Skeletal muscle satellite cell (primary cell): ENCODE measurements at regions not wholly inside any gene's neighbourhood (a gene's known extent, or its start where the extent isn't known, plus 50 kb on each side); places are given as distances from the start of the nearest gene placed in this dataset.
A peak's percentile ranks its signal among the peaks of the same experiment; 100 is the strongest.

ENCODE experiments used
- H3K27me3 ChIP-seq: 2 replicates; pipeline ENCODE4 v1.7.0; 2013; ENCODE audit warnings: low read length; ENCODE audit not compliant: control insufficient read depth, insufficient read depth
- H3K36me3 ChIP-seq: 2 replicates; pipeline ENCODE4 v1.7.0; 2013; ENCODE audit warnings: mild to moderate bottlenecking, control low read depth, low read length; ENCODE audit not compliant: insufficient read depth
- H3K4me1 ChIP-seq: 2 replicates; pipeline ENCODE4 v1.7.0; 2013; ENCODE audit warnings: low read length; ENCODE audit not compliant: control insufficient read depth, insufficient read depth
- H3K4me2 ChIP-seq: 2 replicates; pipeline ENCODE4 v1.7.0; 2013; ENCODE audit warnings: mild to moderate bottlenecking, low read length
- H3K4me3 ChIP-seq: 2 replicates; pipeline ENCODE4 v1.7.0; 2013; ENCODE audit warnings: low read length
- H3K9ac ChIP-seq: 2 replicates; pipeline ENCODE4 v1.7.0; 2013; ENCODE audit warnings: mild to moderate bottlenecking, low read depth, low read length, moderate library complexity
- H3K9me3 ChIP-seq: replicated peaks from 2 replicates; pipeline ENCODE4 v1.7.0; 2013; ENCODE audit warnings: mild to moderate bottlenecking, control low read depth, low read length

- H3K4me3 ChIP-seq = no peak overlapping the region
- H3K9me3 ChIP-seq = no peaks in the 10 kb centered on the region
- H3K4me1 ChIP-seq = peaks cover 15% of the 10 kb centered on the region
- H3K36me3 ChIP-seq = no peaks in the 10 kb centered on the region
- H3K27me3 ChIP-seq = peaks cover 12% of the 10 kb centered on the region
- H3K9ac ChIP-seq = peak overlapping the region; percentile 76
- peak overlapping the region; percentile 73 for H3K4me2 ChIP-seq
These were observed 76.8 kb upstream of the PITRM1 start for GRCh38 chr10:3249307-3249889.

DNA sequence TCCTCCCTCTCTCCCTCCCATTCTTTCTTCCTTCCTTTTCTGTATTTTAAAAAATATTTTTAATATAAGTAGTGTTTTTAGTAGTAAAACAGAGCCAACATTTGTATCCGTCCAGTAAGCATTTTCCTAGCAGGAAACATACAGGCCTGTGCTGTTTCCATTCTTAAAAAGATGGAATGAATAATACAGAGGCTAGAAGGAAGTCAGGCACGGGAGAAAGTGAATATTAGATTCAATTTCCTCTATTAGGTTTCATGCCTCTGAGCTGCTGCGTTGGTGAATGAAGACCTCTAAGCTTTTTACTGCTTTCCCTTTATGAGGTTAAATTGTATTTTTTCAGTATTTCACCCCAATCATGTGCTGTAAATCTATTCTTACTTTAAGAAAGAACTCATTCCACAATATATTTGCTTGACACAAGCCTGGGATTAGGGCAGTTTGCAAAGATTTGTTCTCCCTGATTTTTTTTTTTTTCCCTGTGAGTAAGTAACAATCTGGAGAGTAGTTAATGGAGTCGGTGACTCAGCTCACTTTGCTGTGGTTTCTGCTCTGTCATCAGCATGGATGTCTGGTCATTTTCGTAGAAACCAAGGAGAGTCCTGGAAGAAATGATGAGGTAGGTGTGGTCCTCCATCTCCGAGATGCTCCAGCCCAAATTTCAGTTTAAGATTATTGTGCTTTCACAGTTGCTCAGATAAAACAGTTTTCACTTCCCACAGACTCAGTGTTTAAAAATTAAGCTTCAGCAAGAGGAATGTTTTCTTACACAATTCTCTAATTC lies 76.1 kb upstream of the PITRM1 start:
- Histone ChIP-seq H3K27me3 (peaks cover 12% of the 10 kb centered on the region), H3K4me1 (peaks cover 15% of the 10 kb centered on the region), H3K9me3 (no peaks in the 10 kb centered on the region), H3K4me3 (no peak overlapping the region), H3K36me3 (no peaks in the 10 kb centered on the region), H3K4me2 (peak overlapping the region; percentile 73), H3K9ac (peak overlapping the region; percentile 76)

GRCh38 chr10:3245395-3245794 lies 72.8 kb upstream of the PITRM1 start:
- H3K4me3 ChIP-seq = no peak overlapping the region
- no peak overlapping the region for H3K9ac ChIP-seq
- no peak overlapping the region for H3K4me2 ChIP-seq
- no peaks in the 10 kb centered on the region for H3K27me3 ChIP-seq
- peaks cover 15% of the 10 kb centered on the region for H3K4me1 ChIP-seq
- H3K9me3 ChIP-seq = no peaks in the 10 kb centered on the region
- H3K36me3 ChIP-seq = no peaks in the 10 kb centered on the region

- H3K4me3 ChIP-seq = no peak overlapping the region
- no peaks in the 10 kb centered on the region for H3K4me1 ChIP-seq
- H3K36me3 ChIP-seq = no peaks in the 10 kb centered on the region
- no peaks in the 10 kb centered on the region for H3K9me3 ChIP-seq
- no peak overlapping the region for H3K9ac ChIP-seq
- H3K4me2 ChIP-seq = no peak overlapping the region
- peaks cover 10% of the 10 kb centered on the region for H3K27me3 ChIP-seq
These were observed 69.5 kb upstream of the PITRM1 start for GRCh38 chr10:3241967-3242650.

DNA sequence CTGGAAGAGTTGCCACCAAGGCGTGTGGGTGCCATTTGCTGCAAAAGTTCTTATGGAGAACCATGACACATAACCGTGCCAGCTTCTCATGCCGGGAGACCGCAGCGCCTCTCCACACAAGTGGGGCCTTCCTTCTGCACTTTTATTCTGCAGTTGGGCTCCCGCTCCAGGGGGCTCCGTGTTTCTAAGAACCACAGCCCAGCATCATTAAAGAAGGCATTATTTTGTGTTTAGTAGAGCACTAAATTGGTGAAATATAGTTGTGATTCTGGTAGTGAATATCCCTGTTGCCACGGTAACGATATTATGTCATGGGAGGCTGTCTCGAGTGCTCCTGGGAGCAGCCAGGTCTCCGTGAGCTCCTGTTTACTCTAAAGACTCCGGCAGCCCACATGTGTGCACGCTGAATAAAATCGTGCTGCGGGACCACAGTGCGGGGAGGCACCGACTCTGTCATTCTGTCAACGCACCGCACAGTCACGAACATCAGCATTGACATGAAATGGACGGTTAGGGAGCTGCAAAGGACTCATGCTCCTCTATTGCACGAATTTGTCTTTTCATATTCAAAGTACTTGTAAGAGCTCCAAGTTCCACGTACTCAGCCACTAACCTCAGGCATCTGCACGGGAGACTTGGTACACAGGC lies 68.8 kb upstream of the PITRM1 start:
- no peaks in the 10 kb centered on the region for H3K9me3 ChIP-seq
- no peak overlapping the region for H3K4me3 ChIP-seq
- no peaks in the 10 kb centered on the region for H3K4me1 ChIP-seq
- no peak overlapping the region for H3K4me2 ChIP-seq
- no peak overlapping the region for H3K9ac ChIP-seq
- no peaks in the 10 kb centered on the region for H3K36me3 ChIP-seq
- peaks cover 16% of the 10 kb centered on the region for H3K27me3 ChIP-seq

DNA sequence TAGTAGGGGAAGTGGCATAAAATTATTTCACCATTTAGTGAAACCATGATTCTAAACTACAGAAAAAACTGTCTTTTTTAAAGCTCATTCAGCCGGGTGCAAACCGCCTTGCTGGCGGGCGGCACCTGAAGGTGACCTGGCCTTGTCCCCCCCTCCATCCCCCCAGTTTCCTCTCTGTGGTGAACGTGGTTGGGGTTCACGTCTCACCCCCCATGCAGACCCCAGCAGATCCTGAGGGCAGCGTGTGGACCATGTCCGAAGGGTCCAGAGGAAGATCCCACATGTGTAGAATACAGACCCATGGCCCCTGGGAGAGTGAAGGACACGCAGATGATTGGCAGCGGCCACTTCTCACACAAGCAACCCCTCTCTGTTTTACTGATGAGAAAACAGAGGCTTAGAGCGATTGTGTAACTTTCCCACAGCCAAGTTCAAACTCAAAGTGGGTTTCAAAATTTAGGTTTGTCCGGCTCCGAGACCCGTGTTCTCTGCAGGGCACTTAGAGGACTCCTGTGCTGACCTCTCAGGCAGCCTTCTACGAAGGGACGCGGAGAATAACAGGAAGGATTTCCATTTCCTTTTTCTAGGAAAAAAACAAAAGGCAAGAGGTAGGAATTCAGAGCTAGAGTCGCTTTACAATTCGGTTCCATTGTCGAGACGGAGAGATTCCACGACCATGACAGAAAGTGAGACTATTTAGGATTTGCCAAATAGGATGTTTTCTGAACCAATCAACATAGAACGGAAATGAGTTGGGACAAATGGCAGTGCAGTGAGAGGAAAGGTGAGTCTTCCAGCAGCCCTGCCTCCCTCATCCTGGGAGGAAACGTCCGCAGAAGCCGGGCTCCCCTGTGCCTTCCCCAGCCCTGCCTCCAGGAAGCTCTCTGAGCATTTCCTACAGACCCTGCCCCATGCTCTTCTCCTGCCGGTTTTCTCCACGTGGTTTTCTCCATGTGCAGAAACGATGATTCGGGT lies 67.6 kb upstream of the PITRM1 start:
- Histone ChIP-seq H3K4me1 (no peaks in the 10 kb centered on the region), H3K36me3 (no peaks in the 10 kb centered on the region), H3K4me2 (no peak overlapping the region), H3K4me3 (no peak overlapping the region), H3K9me3 (peaks cover 3% of the 10 kb centered on the region), H3K27me3 (peaks cover 16% of the 10 kb centered on the region), H3K9ac (no peak overlapping the region)

DNA sequence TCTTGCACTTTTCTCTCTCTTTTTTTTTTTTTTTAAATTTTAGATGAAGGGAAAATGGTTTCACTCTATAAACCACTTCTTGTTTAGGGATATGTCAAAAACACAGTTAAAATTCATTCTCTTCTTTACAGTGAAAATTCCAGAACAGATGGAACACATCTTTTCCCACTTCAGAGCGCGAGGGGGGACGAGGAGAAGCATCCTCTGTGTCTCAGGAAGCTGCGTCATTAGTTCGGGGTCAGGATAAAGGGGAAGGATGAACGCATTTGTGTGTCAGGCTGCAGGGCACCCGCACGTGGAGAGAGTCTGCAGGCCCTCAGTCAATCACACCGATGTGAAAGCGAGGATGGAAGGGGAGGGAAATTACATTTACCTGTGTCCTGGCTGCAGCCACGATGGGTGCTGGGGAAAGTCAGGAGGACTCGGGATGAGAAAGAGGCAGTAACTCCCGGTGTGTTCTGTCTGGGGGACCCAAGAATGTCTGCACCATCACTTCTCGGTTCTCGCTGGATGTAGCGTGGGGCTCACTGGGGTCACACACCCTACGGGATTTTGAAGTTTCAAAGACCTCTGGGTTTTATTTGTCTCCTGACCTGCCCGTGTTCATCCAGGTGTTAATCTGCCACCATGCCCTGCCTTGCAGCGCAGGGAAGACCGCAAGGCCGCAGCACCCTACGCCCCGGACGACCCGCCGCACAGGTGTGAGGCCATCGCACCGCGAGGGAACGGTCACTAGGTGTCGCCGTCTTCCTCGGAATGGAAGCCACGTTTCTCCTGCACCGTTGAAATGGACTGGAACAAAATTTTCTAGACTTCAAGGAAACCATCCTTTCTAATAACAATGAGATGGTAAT lies 66.7 kb upstream of the PITRM1 start:
- no peaks in the 10 kb centered on the region for H3K36me3 ChIP-seq
- no peak overlapping the region for H3K4me2 ChIP-seq
- no peak overlapping the region for H3K4me3 ChIP-seq
- no peak overlapping the region for H3K9ac ChIP-seq
- peaks cover 3% of the 10 kb centered on the region for H3K9me3 ChIP-seq
- no peaks in the 10 kb centered on the region for H3K4me1 ChIP-seq
- peaks cover 16% of the 10 kb centered on the region for H3K27me3 ChIP-seq

- no peak overlapping the region for H3K9ac ChIP-seq
- H3K9me3 ChIP-seq = peaks cover 3% of the 10 kb centered on the region
- no peaks in the 10 kb centered on the region for H3K36me3 ChIP-seq
- H3K4me2 ChIP-seq = no peak overlapping the region
- no peak overlapping the region for H3K4me3 ChIP-seq
- H3K27me3 ChIP-seq = peaks cover 16% of the 10 kb centered on the region
- H3K4me1 ChIP-seq = no peaks in the 10 kb centered on the region
These were observed 65.7 kb upstream of the PITRM1 start for GRCh38 chr10:3238115-3238871.

DNA sequence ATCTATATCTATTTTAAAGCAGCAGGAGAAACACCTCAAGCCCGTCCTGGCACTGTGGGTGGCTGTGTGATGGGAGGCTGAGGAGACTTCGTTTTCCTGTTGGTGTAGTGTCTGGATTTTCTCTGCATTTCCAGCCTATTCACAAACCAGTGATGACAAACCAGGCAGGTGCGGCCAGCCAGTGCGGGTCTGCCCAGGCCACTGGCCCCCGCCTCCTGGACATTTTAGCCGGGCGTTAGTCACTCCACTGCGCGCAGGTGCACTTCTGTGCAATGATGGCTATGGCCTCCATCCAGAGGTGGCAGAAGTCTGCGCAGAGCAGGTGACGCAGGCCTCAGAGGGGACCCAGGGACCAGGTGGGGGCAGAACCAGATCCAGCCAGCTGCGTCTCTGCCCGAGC lies 64.9 kb upstream of the PITRM1 start:
- Histone ChIP-seq H3K36me3 (no peaks in the 10 kb centered on the region), H3K4me1 (peaks cover 1% of the 10 kb centered on the region), H3K4me2 (no peak overlapping the region), H3K27me3 (peaks cover 16% of the 10 kb centered on the region), H3K9me3 (peaks cover 3% of the 10 kb centered on the region), H3K4me3 (no peak overlapping the region), H3K9ac (no peak overlapping the region)
